ENCODE measurements at regions not wholly inside any gene's neighbourhood (a gene's known extent, or its start where the extent isn't known, plus 50 kb on each side); places are given as distances from the start of the nearest gene placed in this dataset.

- Histone ChIP-seq H3K4me1 (ENCODE audit: control insufficient read depth, insufficient read depth, low read length) (no peaks in the 10 kb centered on the region), H3K4me3 (ENCODE audit: low read depth, low read length) (no peak overlapping the region), H3K9me3 (ENCODE audit: control insufficient read depth, insufficient read depth, low read depth, low read length) (no peaks in the 10 kb centered on the region), H3K27ac (ENCODE audit: extremely low read depth, low read depth, low read length) (no peak overlapping the region), H3K36me3 (ENCODE audit: control insufficient read depth in 2 of 2, insufficient read depth in 1 of 2, low read length in 2 of 2) (no peaks in the 10 kb centered on the region)
- no peak for TF ChIP-seq ZBTB10 (tag by site-specific recombination; IDR thresholded peaks at IDR 0.05)
- no peak for TF ChIP-seq PRDM2 (tag by site-specific recombination; IDR thresholded peaks at IDR 0.05; ENCODE audit: borderline replicate concordance)
- TF ChIP-seq BCL11B (tag by site-specific recombination; IDR thresholded peaks at IDR 0.05; ENCODE audit: low read depth): no peak
- no peak for TF ChIP-seq ZNF433 (tag by site-specific recombination; IDR thresholded peaks at IDR 0.05; ENCODE audit: low read depth)
- no peak for TF ChIP-seq ZNF654 (tag by site-specific recombination; IDR thresholded peaks at IDR 0.05; ENCODE audit: low read depth)
- TF ChIP-seq ZNF645 (tag by site-specific recombination; IDR thresholded peaks at IDR 0.05): no peak
- no peak for TF ChIP-seq BCL6B (tag by site-specific recombination; IDR thresholded peaks at IDR 0.05)
- TF ChIP-seq ZNF311 (tag by site-specific recombination; IDR thresholded peaks at IDR 0.05; ENCODE audit: borderline replicate concordance): no peak
- no peak for TF ChIP-seq ZNF19 (tag by site-specific recombination; IDR thresholded peaks at IDR 0.05; ENCODE audit: low read depth)
- TF ChIP-seq ZNF133 (tag by site-specific recombination; IDR thresholded peaks at IDR 0.05): no peak
- TF ChIP-seq ZNF335 (tag by site-specific recombination; conservative IDR thresholded peaks at IDR 0.05): no peak
- TF ChIP-seq ZNF76 (tag by site-specific recombination; IDR thresholded peaks at IDR 0.05; ENCODE audit: borderline replicate concordance, low read depth): no peak
- no peak for TF ChIP-seq GLIS2 (tag by site-specific recombination; IDR thresholded peaks at IDR 0.05)
- no peak for TF ChIP-seq ZNF214 (tag by site-specific recombination; IDR thresholded peaks at IDR 0.05; ENCODE audit: borderline replicate concordance)
- TF ChIP-seq ZNF513 (tag by site-specific recombination; IDR thresholded peaks at IDR 0.05): no peak
- no peak for TF ChIP-seq ZNF747 (tag by site-specific recombination; IDR thresholded peaks at IDR 0.05)
- ChIA-PET POLR2A (no interaction called here), CTCF (no interaction called here)
These were observed 227.0 kb downstream of the ELAVL2 start for GRCh38 chr9:23598994-23599393.
